ENCODE measurements at regions not wholly inside any gene's neighbourhood (a gene's known extent, or its start where the extent isn't known, plus 50 kb on each side); places are given as distances from the start of the nearest gene placed in this dataset.
"Not testable (repeated sequence)": the region's sequence is repeated elsewhere in the genome, so short reads cannot be mapped to it uniquely, and the experiment has no call there.

- Mint-ChIP-seq H3K27me3 (ENCODE audit: low read depth) (no peaks in the 10 kb centered on the region), H3K9me3 (no peaks in the 10 kb centered on the region), H3K4me1 (ENCODE audit: low read depth) (no peaks in the 10 kb centered on the region), H3K27ac (no peak overlapping the region), H3K36me3 (ENCODE audit: low read depth) (no peaks in the 10 kb centered on the region), H3K4me3 (no peak overlapping the region)
- DNase-seq (ENCODE audit: low spot score), result no peak
Observed at GRCh38 chr11:134941326-134941725, 529.3 kb upstream of the B3GAT1 start.

- H3K4me1 Mint-ChIP-seq (ENCODE audit: low read depth), result no peaks in the 10 kb centered on the region
- no peak overlapping the region for H3K27ac Mint-ChIP-seq
- H3K9me3 Mint-ChIP-seq, result no peaks in the 10 kb centered on the region
- H3K36me3 Mint-ChIP-seq (ENCODE audit: low read depth), result no peaks in the 10 kb centered on the region
- H3K27me3 Mint-ChIP-seq (ENCODE audit: low read depth), result no peaks in the 10 kb centered on the region
- H3K4me3 Mint-ChIP-seq, result no peak overlapping the region
- no peak for DNase-seq (ENCODE audit: low spot score)
Observed at GRCh38 chr11:134940441-134941126, 528.5 kb upstream of the B3GAT1 start.

- Mint-ChIP-seq H3K27ac (no peak overlapping the region), H3K4me3 (no peak overlapping the region), H3K27me3 (ENCODE audit: low read depth) (no peaks in the 10 kb centered on the region), H3K36me3 (ENCODE audit: low read depth) (no peaks in the 10 kb centered on the region), H3K4me1 (ENCODE audit: low read depth) (no peaks in the 10 kb centered on the region), H3K9me3 (no peaks in the 10 kb centered on the region)
- DNase-seq (ENCODE audit: low spot score), result no peak
Observed at GRCh38 chr11:134939905-134940304, 527.9 kb upstream of the B3GAT1 start.

- Mint-ChIP-seq H3K9me3 (no peaks in the 10 kb centered on the region), H3K36me3 (ENCODE audit: low read depth) (no peaks in the 10 kb centered on the region), H3K4me1 (ENCODE audit: low read depth) (no peaks in the 10 kb centered on the region), H3K27me3 (ENCODE audit: low read depth) (no peaks in the 10 kb centered on the region), H3K4me3 (no peak overlapping the region), H3K27ac (no peak overlapping the region)
- DNase-seq (ENCODE audit: low spot score), result no peak
Observed at GRCh38 chr11:134939031-134939430, 527.0 kb upstream of the B3GAT1 start.

GRCh38 chr11:134938212-134938611 lies 526.2 kb upstream of the B3GAT1 start:
- H3K27me3 Mint-ChIP-seq (ENCODE audit: low read depth), result no peaks in the 10 kb centered on the region
- H3K4me1 Mint-ChIP-seq (ENCODE audit: low read depth), result no peaks in the 10 kb centered on the region
- no peak for DNase-seq (ENCODE audit: low spot score)
- H3K4me3 Mint-ChIP-seq, result no peak overlapping the region
- H3K36me3 Mint-ChIP-seq (ENCODE audit: low read depth), result no peaks in the 10 kb centered on the region
- H3K9me3 Mint-ChIP-seq, result no peaks in the 10 kb centered on the region
- no peak overlapping the region for H3K27ac Mint-ChIP-seq

- H3K4me1 Mint-ChIP-seq (ENCODE audit: low read depth); H3K9me3 Mint-ChIP-seq; H3K36me3 Mint-ChIP-seq (ENCODE audit: low read depth); H3K27me3 Mint-ChIP-seq (ENCODE audit: low read depth); H3K4me3 Mint-ChIP-seq; H3K27ac Mint-ChIP-seq; DNase-seq (ENCODE audit: low spot score): not testable (repeated sequence)
Observed at GRCh38 chr11:134937193-134937592, 525.2 kb upstream of the B3GAT1 start.

GRCh38 chr11:134932761-134933160 lies 520.7 kb upstream of the B3GAT1 start:
- Mint-ChIP-seq H3K4me1 (ENCODE audit: low read depth) (no peaks in the 10 kb centered on the region), H3K36me3 (ENCODE audit: low read depth) (no peaks in the 10 kb centered on the region), H3K27me3 (ENCODE audit: low read depth) (no peaks in the 10 kb centered on the region), H3K9me3 (peaks cover 5% of the 10 kb centered on the region), H3K27ac (no peak overlapping the region), H3K4me3 (no peak overlapping the region)
- DNase-seq (ENCODE audit: low spot score), result no peak

GRCh38 chr11:134925432-134925831 lies 513.4 kb upstream of the B3GAT1 start:
- Mint-ChIP-seq H3K4me1 (ENCODE audit: low read depth) (no peaks in the 10 kb centered on the region), H3K27ac (no peak overlapping the region), H3K27me3 (ENCODE audit: low read depth) (no peaks in the 10 kb centered on the region), H3K36me3 (ENCODE audit: low read depth) (no peaks in the 10 kb centered on the region), H3K4me3 (no peak overlapping the region), H3K9me3 (peaks cover 11% of the 10 kb centered on the region)
- no peak for DNase-seq (ENCODE audit: low spot score)

GRCh38 chr11:134923441-134923840 lies 511.4 kb upstream of the B3GAT1 start:
- Mint-ChIP-seq H3K4me1 (ENCODE audit: low read depth) (no peaks in the 10 kb centered on the region), H3K4me3 (no peak overlapping the region), H3K9me3 (peaks cover 7% of the 10 kb centered on the region), H3K36me3 (ENCODE audit: low read depth) (no peaks in the 10 kb centered on the region), H3K27me3 (ENCODE audit: low read depth) (no peaks in the 10 kb centered on the region), H3K27ac (no peak overlapping the region)
- DNase-seq (ENCODE audit: low spot score), result no peak

GRCh38 chr11:134921938-134922337 lies 509.9 kb upstream of the B3GAT1 start:
- Mint-ChIP-seq H3K27me3 (ENCODE audit: low read depth) (no peaks in the 10 kb centered on the region), H3K36me3 (ENCODE audit: low read depth) (no peaks in the 10 kb centered on the region), H3K4me3 (no peak overlapping the region), H3K4me1 (ENCODE audit: low read depth) (no peaks in the 10 kb centered on the region), H3K9me3 (peaks cover 3% of the 10 kb centered on the region), H3K27ac (no peak overlapping the region)
- DNase-seq (ENCODE audit: low spot score), result no peak

- Mint-ChIP-seq H3K27me3 (ENCODE audit: low read depth) (no peaks in the 10 kb centered on the region), H3K27ac (no peak overlapping the region), H3K36me3 (ENCODE audit: low read depth) (no peaks in the 10 kb centered on the region), H3K4me1 (ENCODE audit: low read depth) (no peaks in the 10 kb centered on the region), H3K9me3 (peaks cover 3% of the 10 kb centered on the region), H3K4me3 (no peak overlapping the region)
- no peak for DNase-seq (ENCODE audit: low spot score)
Observed at GRCh38 chr11:134920851-134921608, 509.0 kb upstream of the B3GAT1 start.

GRCh38 chr11:134916421-134917213 lies 504.6 kb upstream of the B3GAT1 start:
- H3K4me1 Mint-ChIP-seq (ENCODE audit: low read depth), result no peaks in the 10 kb centered on the region
- no peak overlapping the region for H3K4me3 Mint-ChIP-seq
- H3K9me3 Mint-ChIP-seq, result no peaks in the 10 kb centered on the region
- no peaks in the 10 kb centered on the region for H3K36me3 Mint-ChIP-seq (ENCODE audit: low read depth)
- no peak overlapping the region for H3K27ac Mint-ChIP-seq
- no peaks in the 10 kb centered on the region for H3K27me3 Mint-ChIP-seq (ENCODE audit: low read depth)
- DNase-seq (ENCODE audit: low spot score), result no peak

- Mint-ChIP-seq H3K4me3 (no peak overlapping the region), H3K36me3 (ENCODE audit: low read depth) (no peaks in the 10 kb centered on the region), H3K4me1 (ENCODE audit: low read depth) (no peaks in the 10 kb centered on the region), H3K27me3 (ENCODE audit: low read depth) (no peaks in the 10 kb centered on the region), H3K27ac (no peak overlapping the region), H3K9me3 (no peaks in the 10 kb centered on the region)
- no peak for DNase-seq (ENCODE audit: low spot score)
Observed at GRCh38 chr11:134915881-134916280, 503.8 kb upstream of the B3GAT1 start.

- Mint-ChIP-seq H3K4me1 (ENCODE audit: low read depth) (no peaks in the 10 kb centered on the region), H3K4me3 (no peak overlapping the region), H3K36me3 (ENCODE audit: low read depth) (no peaks in the 10 kb centered on the region), H3K27me3 (ENCODE audit: low read depth) (no peaks in the 10 kb centered on the region), H3K27ac (no peak overlapping the region), H3K9me3 (no peaks in the 10 kb centered on the region)
- no peak for DNase-seq (ENCODE audit: low spot score)
Observed at GRCh38 chr11:134915212-134915611, 503.2 kb upstream of the B3GAT1 start.
